HUES6 (cell line): ENCODE measurements at regions not wholly inside any gene's neighbourhood (a gene's known extent, or its start where the extent isn't known, plus 50 kb on each side); places are given as distances from the start of the nearest gene placed in this dataset.

Experiments
- H3K27ac ChIP-seq: 2 replicates; pipeline ENCODE4 v1.7.0; 2013; ENCODE audit warnings: low read depth, mild to moderate bottlenecking, low read length, inconsistent platforms
- H3K27me3 ChIP-seq: 2 replicates; pipeline ENCODE4 v1.6.1; 2013; ENCODE audit warnings: low read length; ENCODE audit not compliant: control insufficient read depth, insufficient read depth
- H3K36me3 ChIP-seq: 2 replicates; pipeline ENCODE4 v1.6.1; 2013; ENCODE audit warnings: low read length; ENCODE audit not compliant: control insufficient read depth, insufficient read depth
- H3K4me1 ChIP-seq: 2 replicates; pipeline ENCODE4 v1.6.1; 2013; ENCODE audit warnings: low read length; ENCODE audit not compliant: control insufficient read depth, insufficient read depth
- H3K4me3 ChIP-seq: 2 replicates; pipeline ENCODE4 v1.5.1; 2013; ENCODE audit warnings: low read depth, low read length
- H3K9ac ChIP-seq: one replicate; pipeline ENCODE4 v1.6.1; 2013; ENCODE audit warnings: mild to moderate bottlenecking, low read length
- H3K9me3 ChIP-seq: 2 replicates; pipeline ENCODE4 v1.6.1; 2013; ENCODE audit warnings: low read depth, low read length; ENCODE audit not compliant: control insufficient read depth, insufficient read depth

DNA sequence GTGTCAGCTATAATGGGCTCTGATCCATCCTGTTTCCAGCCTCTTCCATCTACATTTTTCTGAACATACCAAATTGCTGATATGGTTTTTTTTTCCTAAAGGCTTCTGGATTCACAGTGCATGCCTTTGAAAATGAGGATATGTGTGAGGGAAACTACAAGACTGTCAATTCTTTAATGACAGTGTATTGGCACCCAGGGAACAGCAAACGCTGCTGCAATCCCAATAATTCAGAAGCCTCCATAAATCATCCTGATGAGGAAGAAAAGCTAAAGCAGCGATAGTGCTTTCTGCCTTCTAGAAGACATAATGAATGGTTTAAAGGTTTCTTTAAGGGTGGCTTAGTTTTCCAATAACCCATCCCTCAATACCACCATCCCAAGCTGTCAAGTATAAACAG lies 304.5 kb upstream of the PKDCC start:
- Histone ChIP-seq H3K9me3 (no peaks in the 10 kb centered on the region), H3K36me3 (no peaks in the 10 kb centered on the region), H3K4me3 (no peak overlapping the region), H3K27me3 (no peaks in the 10 kb centered on the region), H3K27ac (no peak overlapping the region), H3K4me1 (no peaks in the 10 kb centered on the region), H3K9ac (no peak overlapping the region)

- no peak overlapping the region for H3K9ac ChIP-seq
- H3K4me3 ChIP-seq, result no peak overlapping the region
- no peaks in the 10 kb centered on the region for H3K27me3 ChIP-seq
- no peaks in the 10 kb centered on the region for H3K4me1 ChIP-seq
- H3K9me3 ChIP-seq, result no peaks in the 10 kb centered on the region
- H3K36me3 ChIP-seq, result no peaks in the 10 kb centered on the region
- H3K27ac ChIP-seq, result no peak overlapping the region
These were observed 297.0 kb upstream of the PKDCC start for GRCh38 chr2:41750829-41751228.

DNA sequence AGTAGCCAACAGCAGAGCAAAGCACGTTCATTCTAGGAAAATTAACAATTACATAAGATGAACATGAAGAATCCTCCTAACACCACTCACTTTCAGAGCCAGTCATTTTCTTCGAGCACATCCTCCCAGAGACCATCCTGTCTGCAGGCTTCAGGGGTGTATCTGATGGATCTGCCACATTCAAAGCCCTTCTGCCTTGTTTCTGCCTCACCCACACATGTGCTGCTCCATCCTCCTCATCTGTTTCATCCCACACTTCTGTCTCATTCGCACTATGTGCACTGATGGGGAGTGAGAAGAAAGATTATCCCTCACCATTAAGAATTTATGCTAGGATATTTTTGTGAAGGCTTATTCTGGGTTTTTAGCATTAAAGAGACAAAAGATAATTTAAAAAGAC lies 287.9 kb upstream of the PKDCC start:
- no peaks in the 10 kb centered on the region for H3K27me3 ChIP-seq
- no peaks in the 10 kb centered on the region for H3K9me3 ChIP-seq
- H3K27ac ChIP-seq, result no peak overlapping the region
- H3K4me3 ChIP-seq, result no peak overlapping the region
- no peaks in the 10 kb centered on the region for H3K36me3 ChIP-seq
- H3K4me1 ChIP-seq, result no peaks in the 10 kb centered on the region
- no peak overlapping the region for H3K9ac ChIP-seq

DNA sequence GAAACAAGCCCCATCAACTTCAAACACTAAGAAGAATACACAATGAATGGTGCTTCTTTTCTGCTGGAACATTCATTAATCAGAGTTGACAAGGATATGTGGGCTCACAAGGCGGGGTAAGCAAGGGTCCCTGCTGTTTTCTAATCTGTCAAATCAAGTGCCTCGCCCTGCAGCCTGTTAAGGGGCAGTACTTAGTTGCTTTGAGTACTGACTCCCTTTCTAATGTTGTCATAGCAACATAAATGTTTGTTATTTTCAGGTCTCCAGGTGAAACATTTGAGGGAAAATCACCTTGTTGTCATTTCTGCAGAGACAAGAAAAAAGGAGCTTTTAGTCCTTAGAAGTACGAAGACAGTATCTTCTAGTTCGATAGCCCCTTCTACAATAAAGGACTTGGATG lies 284.7 kb upstream of the PKDCC start:
- Histone ChIP-seq H3K27me3 (no peaks in the 10 kb centered on the region), H3K36me3 (no peaks in the 10 kb centered on the region), H3K4me1 (no peaks in the 10 kb centered on the region), H3K9me3 (no peaks in the 10 kb centered on the region), H3K9ac (no peak overlapping the region), H3K27ac (no peak overlapping the region), H3K4me3 (no peak overlapping the region)

DNA sequence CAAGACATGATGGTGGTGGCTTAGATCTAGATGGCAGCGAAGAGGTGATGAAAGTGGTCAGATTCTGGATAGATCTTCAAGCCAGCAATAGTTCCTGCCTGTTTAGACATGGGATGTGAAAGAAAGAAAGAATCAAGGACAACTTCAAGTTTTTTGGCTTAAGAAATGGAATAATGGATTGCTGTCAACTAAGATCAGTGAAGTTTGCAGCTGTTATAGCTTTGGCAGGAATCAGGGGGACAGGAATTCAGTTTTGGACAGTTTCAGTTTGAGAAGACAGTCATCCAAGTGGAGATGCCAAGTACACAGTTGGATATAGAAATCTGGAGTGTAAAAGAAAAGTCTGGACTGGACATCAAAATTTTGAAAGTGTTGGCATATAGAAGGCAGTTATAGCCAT lies 283.7 kb upstream of the PKDCC start:
- H3K27ac ChIP-seq, result no peak overlapping the region
- no peak overlapping the region for H3K9ac ChIP-seq
- no peaks in the 10 kb centered on the region; the same call in 1 of the 2 replicates for H3K4me1 ChIP-seq
- H3K36me3 ChIP-seq, result no peaks in the 10 kb centered on the region
- H3K27me3 ChIP-seq, result no peaks in the 10 kb centered on the region
- H3K9me3 ChIP-seq, result no peaks in the 10 kb centered on the region
- H3K4me3 ChIP-seq, result no peak overlapping the region

DNA sequence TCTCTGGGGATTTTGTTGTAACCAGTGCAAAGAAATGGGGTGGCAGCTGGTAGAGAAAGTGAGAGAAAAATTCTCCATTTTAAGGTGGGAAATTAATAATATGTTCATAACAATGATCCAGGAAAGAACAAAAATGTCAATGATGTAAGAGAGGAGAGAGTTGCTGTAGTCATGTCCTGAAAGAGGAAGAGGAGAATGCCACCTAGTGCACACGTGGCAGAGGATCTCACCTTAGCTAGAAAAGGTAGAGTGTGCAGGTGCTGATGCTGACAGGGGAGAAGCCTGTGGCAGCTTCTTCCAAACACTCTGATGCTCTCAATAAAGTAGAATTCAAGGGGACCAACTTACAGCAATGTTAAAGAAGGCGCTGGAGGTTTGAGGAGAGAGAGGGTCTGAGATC lies 282.9 kb upstream of the PKDCC start:
- no peaks in the 10 kb centered on the region for H3K36me3 ChIP-seq
- H3K27ac ChIP-seq, result no peak overlapping the region
- H3K9me3 ChIP-seq, result no peaks in the 10 kb centered on the region
- no peaks in the 10 kb centered on the region for H3K27me3 ChIP-seq
- H3K4me1 ChIP-seq, result no peaks in the 10 kb centered on the region; the same call in 1 of the 2 replicates
- no peak overlapping the region for H3K9ac ChIP-seq
- H3K4me3 ChIP-seq, result no peak overlapping the region

- H3K27ac ChIP-seq, result no peak overlapping the region
- no peaks in the 10 kb centered on the region for H3K36me3 ChIP-seq
These were observed 279.5 kb upstream of the PKDCC start for GRCh38 chr2:41768310-41768709.

DNA sequence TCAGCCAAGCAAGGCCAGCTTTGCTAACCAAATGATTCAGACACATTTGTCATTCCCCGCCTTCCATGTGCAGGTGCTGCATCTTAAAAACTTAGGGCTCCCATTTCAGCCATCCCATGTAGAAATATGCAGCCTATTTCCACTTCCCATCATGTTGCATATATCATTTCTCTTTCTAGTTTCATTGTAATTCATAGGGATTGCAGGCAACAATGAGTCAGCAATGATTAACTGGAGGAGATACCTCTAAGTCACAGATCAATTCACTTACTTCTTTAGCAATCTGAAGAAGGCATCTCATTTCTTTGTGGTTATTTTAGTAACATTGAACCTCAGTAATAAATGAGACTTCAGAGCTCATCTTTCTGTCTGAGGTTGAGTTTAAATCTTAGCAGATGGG lies 276.1 kb upstream of the PKDCC start:
- H3K4me1 ChIP-seq, result peaks cover 4% of the 10 kb centered on the region
- no peak overlapping the region for H3K9ac ChIP-seq
- H3K27me3 ChIP-seq, result peaks cover 8% of the 10 kb centered on the region; the same call in 1 of the 2 replicates
- no peak overlapping the region for H3K27ac ChIP-seq
- no peaks in the 10 kb centered on the region for H3K36me3 ChIP-seq
- H3K9me3 ChIP-seq, result peaks cover 4% of the 10 kb centered on the region; the same call in 1 of the 2 replicates
- no peak overlapping the region for H3K4me3 ChIP-seq

More at GRCh38 chr2:41768310-41768709, 279.5 kb upstream of the PKDCC start:
- no peak overlapping the region for H3K4me3 ChIP-seq
- H3K9ac ChIP-seq, result no peak overlapping the region
- peaks cover 8% of the 10 kb centered on the region; the same call in 1 of the 2 replicates for H3K27me3 ChIP-seq
- H3K9me3 ChIP-seq, result no peaks in the 10 kb centered on the region
- H3K4me1 ChIP-seq, result no peaks in the 10 kb centered on the region; the same call in 1 of the 2 replicates

DNA sequence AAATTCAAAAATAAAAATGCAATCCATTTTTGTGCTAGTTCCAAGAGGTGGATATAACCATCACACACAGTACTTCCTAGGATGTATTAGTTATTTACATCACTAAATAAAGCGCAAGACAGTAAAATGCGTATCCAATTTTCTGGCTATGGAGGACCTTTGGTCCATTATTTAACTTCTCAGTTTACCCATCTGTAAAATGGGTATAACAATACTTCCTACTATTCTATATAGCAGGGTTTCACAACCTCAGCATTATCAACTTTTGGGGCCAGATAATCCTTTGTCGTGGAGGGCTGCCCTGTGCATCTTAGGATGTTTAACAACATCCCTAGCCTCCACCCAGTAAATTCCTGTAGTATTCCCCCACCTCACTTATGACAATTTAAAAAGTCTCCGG lies 275.1 kb upstream of the PKDCC start:
- Histone ChIP-seq H3K27me3 (peaks cover 8% of the 10 kb centered on the region; the same call in 1 of the 2 replicates), H3K9me3 (peaks cover 4% of the 10 kb centered on the region; the same call in 1 of the 2 replicates), H3K4me1 (peaks cover 4% of the 10 kb centered on the region), H3K27ac (no peak overlapping the region), H3K36me3 (no peaks in the 10 kb centered on the region), H3K9ac (no peak overlapping the region), H3K4me3 (no peak overlapping the region)

DNA sequence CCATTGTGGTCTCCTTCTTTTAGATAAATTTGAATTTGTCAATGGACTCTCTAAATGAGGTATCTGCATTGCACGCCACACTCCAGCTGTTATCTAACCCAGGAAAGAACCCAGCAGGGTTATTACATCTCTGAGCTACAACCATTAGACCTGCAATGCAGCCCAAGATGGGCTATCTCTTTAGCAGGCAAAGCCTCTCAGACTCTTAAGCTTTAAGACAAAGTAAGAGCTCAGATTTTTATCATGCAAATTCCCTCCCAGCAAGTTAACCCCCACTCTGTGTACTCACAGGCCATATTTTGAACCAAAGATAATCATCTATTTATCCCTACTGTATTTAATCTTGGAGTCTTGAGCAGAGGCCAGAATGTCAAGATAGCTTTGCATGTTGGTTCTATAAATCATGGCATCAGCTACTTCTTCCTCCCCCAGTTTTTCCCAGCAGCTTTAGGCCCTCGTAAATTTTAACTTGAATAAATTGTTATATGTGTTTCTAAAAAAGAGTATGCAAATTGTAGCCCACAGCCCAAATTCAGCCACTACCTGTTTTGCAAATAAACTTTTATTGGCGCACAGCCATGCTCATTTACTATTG lies 273.7 kb upstream of the PKDCC start:
- Histone ChIP-seq H3K4me3 (no peak overlapping the region), H3K36me3 (no peaks in the 10 kb centered on the region), H3K9me3 (peaks cover 4% of the 10 kb centered on the region; the same call in 1 of the 2 replicates), H3K27me3 (peaks cover 8% of the 10 kb centered on the region; the same call in 1 of the 2 replicates), H3K9ac (no peak overlapping the region), H3K27ac (no peak overlapping the region), H3K4me1 (peaks cover 4% of the 10 kb centered on the region; the same call in 1 of the 2 replicates)

- H3K9me3 ChIP-seq, result peaks cover 4% of the 10 kb centered on the region; the same call in 1 of the 2 replicates
- no peak overlapping the region for H3K27ac ChIP-seq
- no peak overlapping the region for H3K4me3 ChIP-seq
- H3K36me3 ChIP-seq, result no peaks in the 10 kb centered on the region
- peaks cover 5% of the 10 kb centered on the region; the same call in 1 of the 2 replicates for H3K27me3 ChIP-seq
- peaks cover 14% of the 10 kb centered on the region for H3K4me1 ChIP-seq
- no peak overlapping the region for H3K9ac ChIP-seq
These were observed 272.3 kb upstream of the PKDCC start for GRCh38 chr2:41775366-41776025.
